Endothelial cell of umbilical vein (primary cell): ENCODE measurements at regions not wholly inside any gene's neighbourhood (a gene's known extent, or its start where the extent isn't known, plus 50 kb on each side); places are given as distances from the start of the nearest gene placed in this dataset.

Source experiments
- BruUV-seq: library from RNA; stranded (reverse); fragments of 400-500 nt; replicated peaks from 2 replicates; lab custom pipeline; 2021; lab: Mats Ljungman, UMichigan
- CTCF ChIA-PET: fragments of 300-600, 350-600 bp; sonication (Branson Sonifier 250); formaldehyde crosslinking; loops from one replicate; lab custom pipeline; 2021; ENCODE audit warnings: antibody characterized with exemption, inconsistent platforms; lab: Charles Lee
- POLR2A ChIA-PET: fragments of 300-600, 350-600 bp; sonication (Branson Sonifier 250); formaldehyde crosslinking; loops from one replicate; lab custom pipeline; 2021; ENCODE audit warnings: antibody characterized with exemption, inconsistent platforms; lab: Charles Lee
- DNase-seq: peaks from one replicate; pipeline ENCODE4 v3.0.0-alpha.2; 2011; ENCODE audit warnings: low read depth, low spot score
- FAIRE-seq: peaks from 2 replicates; lab custom pipeline; 2011; peaks lifted over from hg19 to GRCh38; lab: Jason Lieb, UNC
- H2AFZ ChIP-seq: 2 replicates; pipeline ENCODE4 v1.6.0; 2012; ENCODE audit warnings: low read depth, low read length, control low read depth, inconsistent platforms
- H3K27ac ChIP-seq: 2 replicates; pipeline ENCODE4 v1.5.1; 2011; ENCODE audit warnings: low read depth, mild to moderate bottlenecking, control low read depth, low read length, moderate library complexity; ENCODE audit not compliant: insufficient read depth
- H3K27me3 ChIP-seq, 2 experiments: 2 replicates each; pipeline versions ENCODE4 v1.6.0 to v1.6.1; 2011; ENCODE audit warnings: low read length in 2 of 2, mixed read lengths in 1 of 2; ENCODE audit not compliant: control insufficient read depth in 2 of 2, insufficient read depth in 2 of 2
- H3K36me3 ChIP-seq, 2 experiments: 2 replicates in 1 of 2; 3 replicates in 1 of 2; pipeline ENCODE4 v1.5.1; 2011; ENCODE audit warnings: low read length in 2 of 2, mild to moderate bottlenecking in 1 of 2, moderate library complexity in 1 of 2; ENCODE audit not compliant: control insufficient read depth in 2 of 2, insufficient read depth in 2 of 2; ENCODE audit errors: extremely low read depth in 1 of 2
- H3K4me1 ChIP-seq: 3 replicates; pipeline ENCODE4 v1.5.1; 2011; ENCODE audit warnings: mild to moderate bottlenecking, low read length; ENCODE audit not compliant: control insufficient read depth, insufficient read depth; ENCODE audit errors: extremely low read depth
- H3K4me2 ChIP-seq: 2 replicates; pipeline ENCODE4 v1.6.1; 2011; ENCODE audit warnings: low read length, control low read depth, mixed read lengths; ENCODE audit not compliant: insufficient read depth
- H3K4me3 ChIP-seq, 3 experiments: fragments of 200-600 bp in 1 of 3; sonication (generic), shearing (Covaris generic) in 1 of 3; replicated peaks in 1 of 3; 2 replicates each; pipeline ENCODE4 v1.5.1; 2011 to 2016; ENCODE audit warnings: control low read depth in 3 of 3, low read length in 3 of 3, mild to moderate bottlenecking in 2 of 3, inconsistent platforms in 1 of 3, low read depth in 1 of 3, moderate library complexity in 1 of 3; ENCODE audit not compliant: insufficient read depth in 1 of 3
- H3K79me2 ChIP-seq: 2 replicates; pipeline ENCODE4 v1.6.0; 2012; ENCODE audit warnings: low read length, inconsistent platforms; ENCODE audit not compliant: control insufficient read depth, insufficient read depth
- H3K9ac ChIP-seq: replicated peaks from 2 replicates; pipeline ENCODE3; 2011; ENCODE audit warnings: low read length, control low read depth; ENCODE audit not compliant: insufficient read depth; ENCODE audit errors: extremely low read depth
- H3K9me1 ChIP-seq: replicated peaks from 3 replicates; pipeline ENCODE4 v1.6.0; 2011; ENCODE audit warnings: mild to moderate bottlenecking, low read length; ENCODE audit not compliant: control insufficient read depth, insufficient read depth; ENCODE audit errors: extremely low read depth
- H3K9me3 ChIP-seq: replicated peaks from 2 replicates; pipeline ENCODE4 v1.5.1; 2012; ENCODE audit warnings: low read length, inconsistent platforms; ENCODE audit not compliant: control insufficient read depth, insufficient read depth
- H4K20me1 ChIP-seq: replicated peaks from 2 replicates; pipeline ENCODE3; 2011; ENCODE audit warnings: mild to moderate bottlenecking, low read length; ENCODE audit not compliant: control insufficient read depth, insufficient read depth; ENCODE audit errors: extremely low read depth
- EZH2 ChIP-seq: IDR thresholded peaks from 2 replicates; pipeline ENCODE4 v1.6.1; 2012; ENCODE audit warnings: borderline replicate concordance, low read depth, mild to moderate bottlenecking, moderate library complexity, low read length, inconsistent platforms; ENCODE audit not compliant: severe bottlenecking
- FOS ChIP-seq: IDR thresholded peaks from 2 replicates; pipeline ENCODE4 v1.6.1; 2011; ENCODE audit warnings: mild to moderate bottlenecking, low read length, moderate library complexity, borderline replicate concordance; ENCODE audit not compliant: insufficient read depth
- GATA2 ChIP-seq: IDR thresholded peaks from 2 replicates; pipeline ENCODE4 v1.7.0; 2011; ENCODE audit warnings: low read depth, mild to moderate bottlenecking, moderate library complexity, mixed read lengths, low read length; ENCODE audit not compliant: insufficient read length, insufficient read depth
- JUN ChIP-seq: IDR thresholded peaks from 2 replicates; pipeline ENCODE4 v1.6.1; 2011; ENCODE audit warnings: borderline replicate concordance, low read depth; ENCODE audit not compliant: insufficient read length, insufficient read depth
- MYC ChIP-seq: IDR thresholded peaks from one replicate; pipeline ENCODE4 v1.6.1; 2011; ENCODE audit warnings: mild to moderate bottlenecking, low read depth, low read length
- POLR2A ChIP-seq: IDR thresholded peaks from 2 replicates; pipeline ENCODE4 v1.6.1; 2012; ENCODE audit warnings: low read depth, mild to moderate bottlenecking, control low read depth, low read length
- POLR2AphosphoS5 ChIP-seq: IDR thresholded peaks from 2 replicates; pipeline ENCODE4 v1.6.1; 2012; ENCODE audit warnings: low read depth, mild to moderate bottlenecking, control low read depth, low read length, moderate library complexity; ENCODE audit not compliant: insufficient read depth
- dilution Hi-C: fragments of 300-500 bp; cut with MboI; formaldehyde crosslinking; loops from one replicate; pipeline ENCODE4 v1.15.0; 2019; ENCODE audit warnings: low sequenced_read_pairs; ENCODE audit not compliant: extremely low pct_ligation_motif_present
- intact Hi-C: fragments of 100-400 bp; cut with micrococcal nuclease; formaldehyde crosslinking; loops from one replicate; pipeline ENCODE4 v1.10.0; 2022
- TF ChIP-seq, protein P1 (sequence below), 2 donors: IDR thresholded peaks; 1 replicate in 1 of 2; 2 replicates in 1 of 2; pipeline ENCODE4 v1.5.1; 2011; ENCODE audit warnings: low read length in 2 of 2, mild to moderate bottlenecking in 2 of 2, moderate library complexity in 2 of 2, control low read depth in 1 of 2, inconsistent platforms in 1 of 2, low read depth in 1 of 2; ENCODE audit not compliant: insufficient read depth in 1 of 2; ENCODE audit errors: extremely low read depth in 1 of 2
- TF ChIP-seq, protein P2 (sequence below): IDR thresholded peaks from 2 replicates; pipeline ENCODE4 v1.6.1; 2011; ENCODE audit not compliant: insufficient read depth, insufficient read length

- CTCF ChIA-PET, result no interaction called here
- no peak for FAIRE-seq
Measured at GRCh38 chr5:133838286-133838685, 130.1 kb downstream of the C5orf15 start.

More at GRCh38 chr5:133838286-133838685, 130.1 kb downstream of the C5orf15 start:
- H3K27ac ChIP-seq, result no peak overlapping the region
- no peaks in the 10 kb centered on the region for H3K9me3 ChIP-seq
- no peaks in the 10 kb centered on the region for H4K20me1 ChIP-seq
- POLR2A ChIA-PET, result no interaction called here
- no peak overlapping the region for H2AFZ ChIP-seq
- no peak overlapping the region for H3K4me2 ChIP-seq
- intact Hi-C loops (no loop called here), dilution Hi-C loops (no loop called here)
- no peaks in the 10 kb centered on the region for H3K79me2 ChIP-seq
- BruUV-seq, result no TSS peak
- TF ChIP-seq GATA2 (no peak), MYC (no peak), POLR2AphosphoS5 (no peak), EZH2 (no peak), POLR2A (no peak), FOS (no peak), JUN (no peak)
- TF ChIP-seq, protein P1, sequence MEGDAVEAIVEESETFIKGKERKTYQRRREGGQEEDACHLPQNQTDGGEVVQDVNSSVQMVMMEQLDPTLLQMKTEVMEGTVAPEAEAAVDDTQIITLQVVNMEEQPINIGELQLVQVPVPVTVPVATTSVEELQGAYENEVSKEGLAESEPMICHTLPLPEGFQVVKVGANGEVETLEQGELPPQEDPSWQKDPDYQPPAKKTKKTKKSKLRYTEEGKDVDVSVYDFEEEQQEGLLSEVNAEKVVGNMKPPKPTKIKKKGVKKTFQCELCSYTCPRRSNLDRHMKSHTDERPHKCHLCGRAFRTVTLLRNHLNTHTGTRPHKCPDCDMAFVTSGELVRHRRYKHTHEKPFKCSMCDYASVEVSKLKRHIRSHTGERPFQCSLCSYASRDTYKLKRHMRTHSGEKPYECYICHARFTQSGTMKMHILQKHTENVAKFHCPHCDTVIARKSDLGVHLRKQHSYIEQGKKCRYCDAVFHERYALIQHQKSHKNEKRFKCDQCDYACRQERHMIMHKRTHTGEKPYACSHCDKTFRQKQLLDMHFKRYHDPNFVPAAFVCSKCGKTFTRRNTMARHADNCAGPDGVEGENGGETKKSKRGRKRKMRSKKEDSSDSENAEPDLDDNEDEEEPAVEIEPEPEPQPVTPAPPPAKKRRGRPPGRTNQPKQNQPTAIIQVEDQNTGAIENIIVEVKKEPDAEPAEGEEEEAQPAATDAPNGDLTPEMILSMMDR (IDR thresholded peaks at IDR 0.05; ENCODE audit: extremely low read depth in 1 of 2, insufficient read depth in 1 of 2, low read depth in 1 of 2, low read length in 2 of 2), result no peak
- TF ChIP-seq, protein P2, sequence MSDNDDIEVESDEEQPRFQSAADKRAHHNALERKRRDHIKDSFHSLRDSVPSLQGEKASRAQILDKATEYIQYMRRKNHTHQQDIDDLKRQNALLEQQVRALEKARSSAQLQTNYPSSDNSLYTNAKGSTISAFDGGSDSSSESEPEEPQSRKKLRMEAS, result no peak
- H3K9me1 ChIP-seq, result no peaks in the 10 kb centered on the region
- no peak overlapping the region for H3K9ac ChIP-seq
- H3K27me3 ChIP-seq, result peaks cover 8% of the 10 kb centered on the region in 2 experiments
- no peak overlapping the region for H3K4me3 ChIP-seq
- DNase-seq, result no peak
- H3K4me1 ChIP-seq, result no peaks in the 10 kb centered on the region
- H3K36me3 ChIP-seq, result no peaks in the 10 kb centered on the region
